ENCODE measurements at regions not wholly inside any gene's neighbourhood (a gene's known extent, or its start where the extent isn't known, plus 50 kb on each side); places are given as distances from the start of the nearest gene placed in this dataset.
A peak's percentile ranks its signal among the peaks of the same experiment; 100 is the strongest.

GRCh38 chr11:92329137-92329536 is 104.5 kb downstream of the FAT3 start:
- Histone ChIP-seq H4K91ac (ENCODE audit: low read depth, low read length) (no peak overlapping the region), H3K18ac (ENCODE audit: low read length) (no peak overlapping the region), H3K4me2 (ENCODE audit: low read length) (no peak overlapping the region), H3K4me3 (ENCODE audit: low read depth, low read length) (no peak overlapping the region), H4K12ac (ENCODE audit: low read depth, low read length) (no peak overlapping the region), H3K23ac (ENCODE audit: low read length) (no peak overlapping the region), H2AFZ (ENCODE audit: insufficient read depth, low read length, poor library complexity) (no peak overlapping the region), H3K27ac (ENCODE audit: low read depth, low read length) (no peak overlapping the region), H2BK12ac (ENCODE audit: low read length) (no peak overlapping the region), H3K79me1 (ENCODE audit: low read length) (no peaks in the 10 kb centered on the region), H2BK120ac (ENCODE audit: insufficient read depth, low read length, poor library complexity) (no peak overlapping the region), H3K4ac (ENCODE audit: low read depth, low read length) (no peak overlapping the region), H3K14ac (ENCODE audit: low read length) (no peak overlapping the region), H2AK5ac (ENCODE audit: low read length) (no peak overlapping the region), H3K9me3 (ENCODE audit: insufficient read depth, low read depth, low read length) (no peaks in the 10 kb centered on the region), H4K8ac (ENCODE audit: low read depth, low read length) (no peak overlapping the region), H3K4me1 (ENCODE audit: control insufficient read depth in 1 of 2, insufficient read depth in 2 of 2, low read length in 2 of 2) (no peaks in the 10 kb centered on the region), H3K9ac (ENCODE audit: low read length) (peak overlapping the region; percentile 69), H3K79me2 (ENCODE audit: control insufficient read depth, insufficient read depth, low read length, poor library complexity) (no peaks in the 10 kb centered on the region), H3K36me3 (ENCODE audit: control insufficient read depth in 1 of 2, insufficient read depth in 2 of 2, low read length in 2 of 2) (no peaks in the 10 kb centered on the region), H2BK5ac (ENCODE audit: low read depth, low read length, poor library complexity) (no peak overlapping the region), H3K27me3 (ENCODE audit: insufficient read depth, low read length) (no peaks in the 10 kb centered on the region)
- no peak for DNase-seq
- WGBS (ENCODE audit: extremely low coverage, insufficient coverage, insufficient read length) = no CpG with 5 or more reads among the region's 2 CpGs

GRCh38 chr11:92329646-92330045 is 105.0 kb downstream of the FAT3 start:
- H3K4ac ChIP-seq (ENCODE audit: low read depth, low read length) = no peak overlapping the region

GRCh38 chr11:92330114-92330513 is 105.5 kb downstream of the FAT3 start:
- no peak overlapping the region for H2BK120ac ChIP-seq (ENCODE audit: insufficient read depth, low read length, poor library complexity)
- no peak overlapping the region for H2AK5ac ChIP-seq (ENCODE audit: low read length)
- H3K79me2 ChIP-seq (ENCODE audit: control insufficient read depth, insufficient read depth, low read length, poor library complexity) = no peaks in the 10 kb centered on the region
- DNase-seq = no peak
- H3K36me3 ChIP-seq (ENCODE audit: control insufficient read depth in 1 of 2, insufficient read depth in 2 of 2, low read length in 2 of 2) = no peaks in the 10 kb centered on the region
- H4K8ac ChIP-seq (ENCODE audit: low read depth, low read length) = no peak overlapping the region
- no peak overlapping the region for H3K4me2 ChIP-seq (ENCODE audit: low read length)
- no peak overlapping the region for H4K12ac ChIP-seq (ENCODE audit: low read depth, low read length)
- no peak overlapping the region for H3K4ac ChIP-seq (ENCODE audit: low read depth, low read length)
- no peak overlapping the region for H2AFZ ChIP-seq (ENCODE audit: insufficient read depth, low read length, poor library complexity)
- H3K4me1 ChIP-seq (ENCODE audit: control insufficient read depth in 1 of 2, insufficient read depth in 2 of 2, low read length in 2 of 2) = no peaks in the 10 kb centered on the region
- H3K9ac ChIP-seq (ENCODE audit: low read length) = no peak overlapping the region
- no peak overlapping the region for H3K27ac ChIP-seq (ENCODE audit: low read depth, low read length)
- no CpG with 5 or more reads among the region's 2 CpGs for WGBS (ENCODE audit: extremely low coverage, insufficient coverage, insufficient read length)
- H2BK5ac ChIP-seq (ENCODE audit: low read depth, low read length, poor library complexity) = no peak overlapping the region
- no peaks in the 10 kb centered on the region for H3K9me3 ChIP-seq (ENCODE audit: insufficient read depth, low read depth, low read length)
- no peak overlapping the region for H2BK12ac ChIP-seq (ENCODE audit: low read length)
- no peak overlapping the region for H3K23ac ChIP-seq (ENCODE audit: low read length)
- H3K4me3 ChIP-seq (ENCODE audit: low read depth, low read length) = no peak overlapping the region
- no peak overlapping the region for H3K14ac ChIP-seq (ENCODE audit: low read length)
- no peak overlapping the region for H3K18ac ChIP-seq (ENCODE audit: low read length)
- no peaks in the 10 kb centered on the region for H3K79me1 ChIP-seq (ENCODE audit: low read length)
- no peaks in the 10 kb centered on the region for H3K27me3 ChIP-seq (ENCODE audit: insufficient read depth, low read length)
- H4K91ac ChIP-seq (ENCODE audit: low read depth, low read length) = no peak overlapping the region

More at GRCh38 chr11:92329646-92330045, 105.0 kb downstream of the FAT3 start:
- Histone ChIP-seq H3K27me3 (ENCODE audit: insufficient read depth, low read length) (no peaks in the 10 kb centered on the region), H3K14ac (ENCODE audit: low read length) (no peak overlapping the region), H3K79me2 (ENCODE audit: control insufficient read depth, insufficient read depth, low read length, poor library complexity) (no peaks in the 10 kb centered on the region), H3K9me3 (ENCODE audit: insufficient read depth, low read depth, low read length) (no peaks in the 10 kb centered on the region), H3K9ac (ENCODE audit: low read length) (no peak overlapping the region), H2AK5ac (ENCODE audit: low read length) (no peak overlapping the region), H3K27ac (ENCODE audit: low read depth, low read length) (no peak overlapping the region), H3K36me3 (ENCODE audit: control insufficient read depth in 1 of 2, insufficient read depth in 2 of 2, low read length in 2 of 2) (no peaks in the 10 kb centered on the region), H2BK12ac (ENCODE audit: low read length) (no peak overlapping the region), H3K4me1 (ENCODE audit: control insufficient read depth in 1 of 2, insufficient read depth in 2 of 2, low read length in 2 of 2) (no peaks in the 10 kb centered on the region), H2BK120ac (ENCODE audit: insufficient read depth, low read length, poor library complexity) (no peak overlapping the region), H4K91ac (ENCODE audit: low read depth, low read length) (no peak overlapping the region), H2BK5ac (ENCODE audit: low read depth, low read length, poor library complexity) (no peak overlapping the region), H2AFZ (ENCODE audit: insufficient read depth, low read length, poor library complexity) (no peak overlapping the region), H3K4me2 (ENCODE audit: low read length) (no peak overlapping the region), H3K4me3 (ENCODE audit: low read depth, low read length) (no peak overlapping the region), H3K23ac (ENCODE audit: low read length) (no peak overlapping the region), H3K79me1 (ENCODE audit: low read length) (no peaks in the 10 kb centered on the region), H4K12ac (ENCODE audit: low read depth, low read length) (no peak overlapping the region), H3K18ac (ENCODE audit: low read length) (no peak overlapping the region), H4K8ac (ENCODE audit: low read depth, low read length) (no peak overlapping the region)
- WGBS (ENCODE audit: extremely low coverage, insufficient coverage, insufficient read length) = no CpG with 5 or more reads among the region's 2 CpGs
- no peak for DNase-seq

GRCh38 chr11:92332986-92333385 is 108.4 kb downstream of the FAT3 start:
- Histone ChIP-seq H3K36me3 (ENCODE audit: control insufficient read depth in 1 of 2, insufficient read depth in 2 of 2, low read length in 2 of 2) (no peaks in the 10 kb centered on the region), H3K79me1 (ENCODE audit: low read length) (no peaks in the 10 kb centered on the region), H3K27me3 (ENCODE audit: insufficient read depth, low read length) (no peaks in the 10 kb centered on the region), H2AFZ (ENCODE audit: insufficient read depth, low read length, poor library complexity) (no peak overlapping the region), H3K23ac (ENCODE audit: low read length) (no peak overlapping the region), H3K4me1 (ENCODE audit: control insufficient read depth in 1 of 2, insufficient read depth in 2 of 2, low read length in 2 of 2) (no peaks in the 10 kb centered on the region), H3K4me2 (ENCODE audit: low read length) (no peak overlapping the region), H4K91ac (ENCODE audit: low read depth, low read length) (no peak overlapping the region), H3K9ac (ENCODE audit: low read length) (no peak overlapping the region), H3K4ac (ENCODE audit: low read depth, low read length) (no peak overlapping the region), H4K12ac (ENCODE audit: low read depth, low read length) (no peak overlapping the region), H3K14ac (ENCODE audit: low read length) (no peak overlapping the region), H2BK12ac (ENCODE audit: low read length) (no peak overlapping the region), H3K9me3 (ENCODE audit: insufficient read depth, low read depth, low read length) (no peaks in the 10 kb centered on the region), H3K18ac (ENCODE audit: low read length) (no peak overlapping the region), H2AK5ac (ENCODE audit: low read length) (no peak overlapping the region), H3K79me2 (ENCODE audit: control insufficient read depth, insufficient read depth, low read length, poor library complexity) (no peaks in the 10 kb centered on the region), H4K8ac (ENCODE audit: low read depth, low read length) (no peak overlapping the region), H3K27ac (ENCODE audit: low read depth, low read length) (no peak overlapping the region), H3K4me3 (ENCODE audit: low read depth, low read length) (no peak overlapping the region), H2BK120ac (ENCODE audit: insufficient read depth, low read length, poor library complexity) (no peak overlapping the region), H2BK5ac (ENCODE audit: low read depth, low read length, poor library complexity) (no peak overlapping the region)
- WGBS (ENCODE audit: extremely low coverage, insufficient coverage, insufficient read length) = no CpG with 5 or more reads among the region's 1 CpG
- peak; percentile 8 to 70 for DNase-seq

Data from trophoblast cell (in vitro differentiated cells and primary cell).